PC-9 (cell line): ENCODE measurements at regions not wholly inside any gene's neighbourhood (a gene's known extent, or its start where the extent isn't known, plus 50 kb on each side); places are given as distances from the start of the nearest gene placed in this dataset.
"Not testable (repeated sequence)": the region's sequence is repeated elsewhere in the genome, so short reads cannot be mapped to it uniquely, and the experiment has no call there.

Experiments
- BruUV-seq: library from RNA; stranded (reverse); fragments of 400-500 nt; replicated peaks from 2 replicates; lab custom pipeline; 2021; lab: Mats Ljungman, UMichigan
- CTCF ChIA-PET: fragments of 300-600 bp; sonication (Branson Sonifier 250); formaldehyde crosslinking; loops from one replicate; lab custom pipeline; 2022; ENCODE audit warnings: antibody characterized with exemption; lab: Charles Lee
- POLR2A ChIA-PET: fragments of 300-600 bp; sonication (Branson Sonifier 250); formaldehyde crosslinking; loops from one replicate; lab custom pipeline; 2022; ENCODE audit warnings: antibody characterized with exemption; ENCODE audit not compliant: unreplicated experiment; lab: Charles Lee
- DNase-seq, 2 experiments: peaks; one replicate each; pipeline versions ENCODE4 v3.0.0 to v3.0.0-alpha.2; 2015 to 2022; ENCODE audit warnings: mixed read lengths in 1 of 2
- H2AFZ ChIP-seq: fragments of 200-600 bp; sonication (generic); 2 replicates; pipeline ENCODE4 v1.8.1; 2017; ENCODE audit warnings: antibody characterized with exemption
- H3F3A ChIP-seq: fragments of 200-600 bp; sonication (generic); 2 replicates; pipeline ENCODE4 v1.8.1; 2017; ENCODE audit warnings: antibody characterized with exemption, mild to moderate bottlenecking, low read depth; ENCODE audit not compliant: insufficient read depth
- H3K27ac ChIP-seq: fragments of 200-600 bp; sonication (generic); 2 replicates; pipeline ENCODE4 v1.6.1; 2016; ENCODE audit warnings: mixed run types
- H3K27me3 ChIP-seq: fragments of 200-600 bp; sonication (generic); 2 replicates; pipeline ENCODE4 v1.6.1; 2016; ENCODE audit warnings: low read depth, mixed run types; ENCODE audit not compliant: insufficient read depth
- H3K36me3 ChIP-seq: fragments of 200-600 bp; sonication (generic); 2 replicates; pipeline ENCODE4 v1.6.1; 2016; ENCODE audit warnings: low read depth, mixed run types
- H3K4me1 ChIP-seq: fragments of 200-600 bp; sonication (generic); replicated peaks from 2 replicates; pipeline ENCODE4 v1.6.1; 2016; ENCODE audit warnings: mixed run types; ENCODE audit not compliant: insufficient read depth
- H3K4me2 ChIP-seq: fragments of 200-600 bp; sonication (generic); 2 replicates; pipeline ENCODE4 v1.6.1; 2017; ENCODE audit warnings: mixed run types
- H3K4me3 ChIP-seq: fragments of 200-600 bp; sonication (generic); 2 replicates; pipeline ENCODE4 v1.6.1; 2016; ENCODE audit warnings: mixed run types
- H3K79me2 ChIP-seq: fragments of 200-600 bp; sonication (generic); 2 replicates; pipeline ENCODE4 v1.6.1; 2017; ENCODE audit warnings: low read depth, mixed run types
- H3K9me2 ChIP-seq: fragments of 200-600 bp; sonication (generic); 2 replicates; pipeline ENCODE4 v1.8.1; 2017; ENCODE audit warnings: mild to moderate bottlenecking; ENCODE audit not compliant: insufficient read depth
- H3K9me3 ChIP-seq: fragments of 200-600 bp; sonication (generic); 2 replicates; pipeline ENCODE4 v1.8.1; 2016; ENCODE audit warnings: low read depth; ENCODE audit not compliant: insufficient read depth
- H4K20me1 ChIP-seq: fragments of 200-600 bp; sonication (generic); 2 replicates; pipeline ENCODE4 v1.8.1; 2017; ENCODE audit not compliant: insufficient read depth
- intact Hi-C: fragments of 100-400 bp; cut with micrococcal nuclease; formaldehyde crosslinking; loops from one replicate; pipeline ENCODE4 v1.10.0; 2022; ENCODE audit not compliant: unreplicated experiment

GRCh38 chr22:15880926-15881325, 191.1 kb downstream of the POTEH start:
- H3F3A ChIP-seq, H3K4me2 ChIP-seq, H3K36me3 ChIP-seq, DNase-seq, H3K9me3 ChIP-seq, H3K79me2 ChIP-seq, CTCF ChIA-PET, H3K4me3 ChIP-seq, H3K4me1 ChIP-seq, H4K20me1 ChIP-seq, POLR2A ChIA-PET, H3K27me3 ChIP-seq, H3K27ac ChIP-seq, H3K9me2 ChIP-seq, intact Hi-C loops, BruUV-seq, H2AFZ ChIP-seq: not testable (repeated sequence)

GRCh38 chr22:15904326-15904725, 214.5 kb downstream of the POTEH start:
- H3K79me2 ChIP-seq, H3K4me1 ChIP-seq, H3K9me2 ChIP-seq, H4K20me1 ChIP-seq, CTCF ChIA-PET, H2AFZ ChIP-seq, H3F3A ChIP-seq, H3K27me3 ChIP-seq, H3K4me2 ChIP-seq, BruUV-seq, H3K36me3 ChIP-seq, H3K9me3 ChIP-seq, intact Hi-C loops, H3K4me3 ChIP-seq, POLR2A ChIA-PET, DNase-seq, H3K27ac ChIP-seq: not testable (repeated sequence)

GRCh38 chr22:15911704-15912103, 221.9 kb downstream of the POTEH start:
- H3K4me2 ChIP-seq, BruUV-seq, H3K9me2 ChIP-seq, POLR2A ChIA-PET, H4K20me1 ChIP-seq, H3K4me3 ChIP-seq, H3K36me3 ChIP-seq, H3K4me1 ChIP-seq, H2AFZ ChIP-seq, CTCF ChIA-PET, H3F3A ChIP-seq, intact Hi-C loops, H3K27ac ChIP-seq, H3K27me3 ChIP-seq, H3K9me3 ChIP-seq, H3K79me2 ChIP-seq, DNase-seq: not testable (repeated sequence)

- DNase-seq, BruUV-seq, POLR2A ChIA-PET, H3K4me1 ChIP-seq, H3K79me2 ChIP-seq, CTCF ChIA-PET, intact Hi-C loops, H3F3A ChIP-seq, H3K27ac ChIP-seq, H3K27me3 ChIP-seq, H3K4me3 ChIP-seq, H3K36me3 ChIP-seq, H2AFZ ChIP-seq, H4K20me1 ChIP-seq, H3K9me3 ChIP-seq, H3K4me2 ChIP-seq, H3K9me2 ChIP-seq: not testable (repeated sequence)
Observed at GRCh38 chr22:15919120-15919519, 229.3 kb downstream of the POTEH start.

GRCh38 chr22:15920941-15921340, 231.1 kb downstream of the POTEH start:
- DNase-seq, H3K27me3 ChIP-seq, H4K20me1 ChIP-seq, H3K79me2 ChIP-seq, H3K9me2 ChIP-seq, H2AFZ ChIP-seq, H3K4me3 ChIP-seq, H3K9me3 ChIP-seq, H3K27ac ChIP-seq, intact Hi-C loops, H3K4me2 ChIP-seq, H3K36me3 ChIP-seq, BruUV-seq, H3K4me1 ChIP-seq, POLR2A ChIA-PET, H3F3A ChIP-seq, CTCF ChIA-PET: not testable (repeated sequence)

GRCh38 chr22:15922132-15922531, 232.3 kb downstream of the POTEH start:
- H3K4me2 ChIP-seq, H3K9me3 ChIP-seq, H4K20me1 ChIP-seq, H3K9me2 ChIP-seq, POLR2A ChIA-PET, BruUV-seq, H3F3A ChIP-seq, H3K27me3 ChIP-seq, CTCF ChIA-PET, H3K36me3 ChIP-seq, H3K27ac ChIP-seq, H2AFZ ChIP-seq, H3K4me1 ChIP-seq, H3K79me2 ChIP-seq, intact Hi-C loops, DNase-seq, H3K4me3 ChIP-seq: not testable (repeated sequence)

GRCh38 chr22:15922666-15923065, 232.8 kb downstream of the POTEH start:
- H3K27ac ChIP-seq, H3K36me3 ChIP-seq, H3K9me3 ChIP-seq, H3K4me1 ChIP-seq, POLR2A ChIA-PET, H3F3A ChIP-seq, H3K9me2 ChIP-seq, H3K4me2 ChIP-seq, H3K27me3 ChIP-seq, H4K20me1 ChIP-seq, H3K4me3 ChIP-seq, DNase-seq, CTCF ChIA-PET, H3K79me2 ChIP-seq, BruUV-seq, intact Hi-C loops, H2AFZ ChIP-seq: not testable (repeated sequence)

- H3K79me2 ChIP-seq, H3K4me1 ChIP-seq, DNase-seq, H3K27me3 ChIP-seq, H3K9me3 ChIP-seq, intact Hi-C loops, H3K27ac ChIP-seq, BruUV-seq, H3K4me2 ChIP-seq, H3K36me3 ChIP-seq, H3K9me2 ChIP-seq, H3F3A ChIP-seq, H3K4me3 ChIP-seq, POLR2A ChIA-PET, H2AFZ ChIP-seq, H4K20me1 ChIP-seq, CTCF ChIA-PET: not testable (repeated sequence)
Observed at GRCh38 chr22:15924820-15925219, 235.0 kb downstream of the POTEH start.
